Stimulated activated CD8-positive, alpha-beta memory T cell treated with anti-CD3 and anti-CD28 coated beads, Interleukin-15, amount 100 ng/mL, for 24 hours (primary cell): ENCODE measurements at regions not wholly inside any gene's neighbourhood (a gene's known extent, or its start where the extent isn't known, plus 50 kb on each side); places are given as distances from the start of the nearest gene placed in this dataset.
"Not testable (repeated sequence)": the region's sequence is repeated elsewhere in the genome, so short reads cannot be mapped to it uniquely, and the experiment has no call there.

ENCODE experiments used
- DNase-seq: peaks from one replicate; pipeline ENCODE4 v3.0.0-alpha.2; 2020; ENCODE audit warnings: low read depth

DNA sequence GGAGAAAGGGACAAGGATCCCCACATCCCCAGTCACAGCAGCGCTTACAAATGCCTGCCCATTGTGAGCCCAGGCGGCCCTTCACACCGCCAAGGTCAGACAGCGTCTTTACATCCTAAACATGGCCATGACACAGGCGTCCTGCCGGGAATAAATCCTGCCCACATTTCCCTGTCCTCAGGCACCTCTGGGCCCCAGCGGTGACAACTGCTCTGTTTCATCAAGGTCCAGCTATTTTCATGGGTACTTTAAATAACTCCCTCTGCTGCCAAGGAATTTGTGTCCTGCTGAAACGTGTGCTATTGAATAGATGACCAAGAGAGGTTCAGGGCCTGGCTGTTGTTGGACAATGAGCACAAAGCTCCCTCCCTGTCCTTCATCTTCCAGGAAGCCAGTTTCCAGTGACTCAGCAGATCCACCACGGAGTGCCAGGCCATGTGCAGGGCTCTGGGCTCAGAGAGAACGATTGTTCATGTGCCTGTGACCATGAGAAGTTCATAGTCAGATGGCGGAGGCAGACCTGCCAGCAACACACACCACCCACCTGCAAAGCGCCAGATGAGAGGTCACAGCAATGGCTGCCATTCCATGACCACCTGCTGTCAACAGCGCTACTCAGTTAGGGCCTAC is 195.8 kb downstream of the MATN1 start:
- no peak for DNase-seq

DNA sequence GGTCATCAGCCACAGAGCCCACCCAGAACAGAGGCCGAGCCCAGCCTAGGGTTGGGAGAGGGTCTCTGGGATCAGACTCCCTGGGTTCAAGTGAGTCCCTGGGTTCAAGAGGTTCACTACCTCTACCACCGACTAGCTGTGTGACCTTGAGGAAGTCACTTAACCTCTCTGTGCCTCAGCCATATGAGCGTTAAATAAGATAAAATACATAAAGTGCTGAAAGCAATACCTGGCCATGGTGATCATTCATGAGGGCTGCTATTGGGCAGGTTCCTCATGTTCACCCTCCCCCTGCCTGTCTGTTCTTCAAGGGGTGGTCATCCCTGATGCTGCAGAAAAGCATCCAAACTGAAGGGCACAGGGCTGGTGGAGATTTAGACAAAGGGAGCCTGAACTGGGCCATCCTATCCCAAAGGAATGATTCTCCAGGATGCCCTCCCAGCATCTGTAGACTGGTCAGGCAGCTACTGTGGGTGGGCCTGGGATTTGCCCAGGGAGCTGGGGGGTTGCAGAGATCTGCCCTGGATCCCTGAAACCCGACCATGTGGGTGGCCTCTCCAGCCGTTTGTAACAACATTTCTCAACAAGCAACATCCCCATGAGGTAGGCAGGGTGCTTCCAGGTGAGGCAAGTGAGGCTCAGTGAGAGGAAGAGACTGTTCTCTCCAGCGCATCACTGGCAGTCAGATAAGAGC is 196.6 kb downstream of the MATN1 start:
- DNase-seq, result no peak

DNA sequence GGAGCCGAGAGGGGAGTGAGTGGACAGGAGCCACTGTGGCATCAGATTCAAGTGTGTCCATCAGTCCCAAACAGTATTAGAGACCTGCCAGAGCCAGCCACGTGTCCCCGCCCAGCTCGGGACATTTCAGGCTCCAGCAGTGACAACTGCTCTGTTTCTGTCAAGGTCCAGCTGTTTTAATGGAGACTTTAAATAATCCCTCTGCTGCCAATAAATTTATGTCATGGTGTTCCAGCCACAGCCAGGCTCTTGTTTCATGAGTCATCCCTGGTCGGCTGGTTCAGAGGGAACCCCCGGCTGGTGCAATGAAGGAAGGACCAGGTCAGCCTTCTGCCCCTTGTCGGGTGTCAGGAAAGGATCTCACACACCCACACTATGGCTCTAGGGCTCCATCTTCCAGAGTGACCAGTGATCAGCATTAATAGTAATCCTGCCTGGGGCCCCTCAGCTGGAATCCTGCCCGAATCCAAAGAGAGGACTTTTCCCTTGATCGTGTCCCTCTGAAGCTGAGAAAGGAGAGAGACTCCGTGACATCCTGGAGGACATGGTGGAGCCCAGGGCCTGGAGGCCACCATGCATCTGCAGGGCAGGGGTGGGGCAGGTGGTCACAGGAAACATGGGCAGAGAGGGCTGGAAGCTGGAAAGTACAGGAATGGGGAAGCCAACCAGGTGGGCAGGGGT is 197.3 kb downstream of the MATN1 start:
- no peak for DNase-seq

DNA sequence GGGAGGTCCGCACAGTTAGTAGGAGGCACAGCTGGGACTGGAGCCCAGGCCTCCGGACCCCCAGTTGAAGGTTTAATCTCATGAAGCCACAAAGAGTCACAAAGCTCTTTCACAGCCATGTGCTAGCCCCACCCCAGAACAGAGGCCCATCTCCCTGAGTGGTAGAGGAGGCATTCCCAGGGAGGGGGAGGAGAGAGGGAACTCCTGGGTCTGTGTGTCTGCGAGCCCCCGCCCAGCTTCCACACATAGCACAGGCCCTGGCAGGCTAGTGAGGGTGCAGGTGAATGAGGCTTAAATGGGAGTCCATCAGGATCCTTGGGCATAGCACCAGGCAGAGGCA is 197.8 kb downstream of the MATN1 start:
- no peak for DNase-seq

DNA sequence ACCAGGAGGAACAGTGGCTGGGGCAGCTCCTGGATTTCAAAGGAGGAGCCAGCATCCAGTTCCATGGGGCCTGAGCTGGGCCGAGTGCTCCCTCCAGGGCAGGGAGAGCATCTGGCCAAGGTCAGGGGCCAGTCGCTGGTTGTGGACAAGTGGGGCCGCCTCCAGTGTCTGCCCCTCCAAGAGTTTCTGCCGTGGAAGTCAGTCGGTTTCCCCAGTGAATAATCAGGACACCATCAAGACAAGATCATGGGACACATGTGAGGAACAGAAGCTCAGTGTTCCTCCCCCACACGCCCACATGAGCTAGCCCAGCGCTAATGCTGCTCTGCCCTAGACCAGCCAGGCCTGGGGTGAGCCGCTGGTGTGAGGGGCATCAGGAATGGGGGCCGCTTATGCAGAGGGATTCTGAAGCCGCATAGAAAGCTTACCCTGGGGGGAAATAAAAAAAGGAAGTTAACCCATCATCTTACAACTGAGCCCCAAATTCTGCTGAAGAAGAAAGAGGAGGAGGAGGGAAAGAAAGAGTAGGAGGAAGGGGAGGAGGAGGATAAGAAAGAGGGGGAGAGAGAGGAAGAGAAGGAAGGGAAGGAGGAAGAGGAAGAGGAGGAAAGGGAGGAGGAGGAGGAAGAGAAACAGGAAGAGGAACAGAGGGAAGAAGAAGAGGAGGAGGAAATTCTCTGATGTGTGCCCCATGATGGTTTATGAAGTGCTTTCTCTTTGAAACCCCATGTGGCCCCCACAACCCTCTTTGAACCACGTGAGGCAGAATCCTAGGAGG is 198.4 kb downstream of the MATN1 start:
- no peak for DNase-seq

DNA sequence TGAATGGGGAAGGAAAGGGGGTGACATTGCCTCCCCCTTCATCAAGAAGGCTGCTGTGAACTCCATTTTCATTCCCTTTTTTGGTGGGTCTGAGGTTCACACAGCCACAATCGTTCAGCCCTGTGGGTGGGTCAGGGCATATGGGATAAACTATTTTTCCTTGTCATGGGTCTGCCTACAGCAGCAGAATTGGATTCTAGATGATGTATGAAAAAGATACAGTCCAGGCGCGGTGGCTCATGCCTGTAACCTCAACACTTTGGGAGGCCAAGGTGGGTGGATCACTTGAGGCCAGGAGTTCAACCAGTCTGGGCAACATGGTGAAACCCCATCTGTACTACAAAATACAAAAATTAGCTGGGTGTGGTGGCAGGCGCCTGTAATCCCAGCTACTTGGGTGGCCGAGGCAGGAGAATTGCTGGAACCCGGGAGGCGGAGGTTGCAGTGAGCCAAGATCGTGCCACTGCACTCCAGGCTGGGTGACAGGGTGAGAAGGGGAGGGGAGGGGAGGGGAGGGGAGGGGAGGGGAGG is 199.3 kb downstream of the MATN1 start:
- DNase-seq, result not testable (repeated sequence)

DNA sequence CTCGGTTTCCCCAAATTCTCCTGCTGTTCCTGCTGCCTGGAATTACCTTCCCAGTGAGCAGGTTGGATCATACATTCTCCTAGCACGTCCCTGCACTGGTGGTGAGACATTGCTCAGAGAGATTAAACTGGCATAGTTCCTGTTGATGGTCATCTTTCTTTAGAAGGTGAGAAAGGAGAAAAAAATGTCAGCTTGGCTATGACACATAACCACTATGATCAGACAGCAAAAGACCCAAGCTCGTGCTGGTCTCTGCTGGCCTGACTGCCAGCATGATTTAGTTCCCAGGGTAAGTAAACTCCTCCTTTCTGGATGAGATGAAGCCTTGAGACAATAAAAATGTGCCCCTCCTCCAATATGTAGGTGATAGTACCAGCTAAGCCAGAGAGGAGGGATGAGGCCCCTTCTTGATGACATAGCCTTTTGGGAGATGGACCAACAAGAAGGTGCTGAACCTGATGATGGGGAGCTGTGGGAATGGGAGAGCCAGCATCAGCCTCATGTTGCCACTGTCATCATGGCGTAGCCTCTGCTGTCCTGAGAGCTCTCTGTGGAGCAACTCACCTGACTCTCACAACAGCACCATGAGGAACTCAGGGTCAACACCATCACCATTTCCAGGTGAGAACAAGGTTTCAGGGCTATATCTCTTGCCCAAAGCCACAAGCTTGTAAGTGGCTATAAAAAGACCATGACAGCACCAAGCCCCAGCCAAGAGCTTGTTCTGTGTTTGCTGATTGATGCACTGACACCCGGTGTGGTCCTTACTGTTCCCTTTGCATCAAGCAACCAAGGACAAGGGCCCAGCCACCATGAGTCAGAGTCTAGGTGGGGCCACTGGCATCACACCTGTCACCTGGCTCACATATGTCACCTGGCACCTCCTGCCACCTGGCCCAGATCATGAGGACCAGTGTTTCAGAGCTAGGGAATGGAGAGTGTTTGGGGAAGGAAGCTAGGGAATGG is 200.0 kb downstream of the MATN1 start:
- DNase-seq, result no peak

DNA sequence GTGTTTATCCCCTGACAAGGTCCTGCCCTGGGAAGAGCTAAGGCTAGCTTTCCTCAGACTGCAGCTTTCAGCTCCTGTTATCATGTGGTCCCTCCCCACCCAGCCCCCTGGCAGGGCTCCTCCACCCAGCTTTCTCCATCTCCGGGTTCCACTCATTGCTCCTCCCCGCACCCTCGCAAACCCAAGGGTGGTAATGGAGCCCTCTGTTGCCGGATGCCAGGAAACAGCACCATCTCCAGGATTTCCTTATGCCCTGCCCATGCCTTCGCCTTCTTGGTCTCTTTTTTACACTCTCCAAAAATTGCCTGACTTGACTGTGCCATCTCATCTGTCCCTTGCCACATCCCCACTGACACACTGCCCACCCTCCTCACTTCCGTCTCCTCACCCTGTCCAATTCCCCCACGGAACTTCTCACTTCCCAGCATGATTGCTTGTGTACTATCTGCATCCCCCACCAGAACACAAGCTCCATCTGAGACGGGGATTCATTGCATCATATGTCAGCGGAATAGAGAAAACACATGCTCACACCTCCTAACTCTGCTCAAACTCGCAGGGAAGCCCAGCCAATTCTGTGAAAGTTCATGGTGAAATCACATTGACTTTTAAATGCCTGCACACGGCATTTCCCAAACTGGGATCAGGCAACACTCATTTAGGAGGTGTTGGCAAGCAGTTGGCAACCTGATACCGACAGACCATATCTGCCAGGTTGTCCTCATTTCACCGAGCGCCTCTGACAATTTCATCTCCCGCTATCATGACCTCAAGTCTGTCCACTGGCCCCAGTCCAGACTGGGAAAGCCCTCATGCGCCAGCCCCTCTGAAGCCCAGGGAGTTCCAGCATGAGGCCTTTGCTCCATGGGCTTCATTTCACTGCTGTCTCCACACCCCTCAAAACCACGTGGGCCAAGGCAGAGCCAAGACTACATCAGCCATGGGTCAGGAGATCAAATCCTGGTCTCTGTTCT is 201.1 kb downstream of the MATN1 start:
- DNase-seq, result no peak

DNA sequence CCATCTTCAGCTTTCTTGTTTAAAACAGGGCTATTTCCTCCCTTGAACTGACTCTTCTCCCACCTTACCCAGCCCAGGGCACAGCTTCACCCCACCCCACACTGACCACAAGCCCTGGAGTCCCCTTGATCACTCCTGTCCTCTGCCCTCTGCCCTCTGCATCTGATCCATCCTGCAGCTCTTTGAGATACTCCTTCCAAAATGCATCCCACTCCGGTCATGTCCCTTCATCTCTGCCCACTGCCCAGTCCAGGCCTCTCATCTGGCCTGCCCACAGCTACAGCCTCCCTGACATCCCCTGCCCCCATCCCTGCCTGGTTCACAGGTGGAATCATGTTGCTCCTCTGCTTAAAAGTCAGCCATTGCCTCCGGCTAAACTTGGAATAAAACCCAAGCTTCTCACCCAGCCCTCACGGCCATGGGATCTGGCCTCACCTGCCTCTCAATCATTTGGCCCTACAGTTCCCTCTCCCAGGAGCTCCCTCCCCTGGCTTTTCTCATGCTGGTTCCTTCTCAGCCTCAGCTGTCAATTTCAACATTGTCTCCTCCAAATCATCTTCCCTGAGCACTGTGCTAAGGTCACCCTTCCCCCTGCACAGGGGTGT is 202.0 kb downstream of the MATN1 start:
- DNase-seq, result no peak

DNA sequence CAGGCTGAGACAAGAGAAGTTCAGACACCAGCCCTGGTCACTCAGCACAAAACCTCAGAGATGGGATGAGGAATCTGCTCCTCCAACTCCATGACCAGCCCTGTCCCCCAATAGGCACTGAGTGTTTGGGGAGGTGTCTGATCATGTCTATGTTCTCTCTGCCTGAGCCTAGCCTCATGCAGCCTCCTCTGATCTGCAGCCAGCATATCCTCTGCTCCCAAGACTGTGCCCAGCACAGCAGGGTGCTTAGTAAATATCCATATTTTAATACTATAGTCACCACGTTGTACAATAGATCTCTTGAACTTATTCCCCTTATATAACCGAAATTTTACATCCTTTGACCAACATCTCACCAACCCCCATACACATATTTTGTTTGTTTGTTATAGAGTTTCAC is 202.9 kb downstream of the MATN1 start:
- no peak for DNase-seq

DNA sequence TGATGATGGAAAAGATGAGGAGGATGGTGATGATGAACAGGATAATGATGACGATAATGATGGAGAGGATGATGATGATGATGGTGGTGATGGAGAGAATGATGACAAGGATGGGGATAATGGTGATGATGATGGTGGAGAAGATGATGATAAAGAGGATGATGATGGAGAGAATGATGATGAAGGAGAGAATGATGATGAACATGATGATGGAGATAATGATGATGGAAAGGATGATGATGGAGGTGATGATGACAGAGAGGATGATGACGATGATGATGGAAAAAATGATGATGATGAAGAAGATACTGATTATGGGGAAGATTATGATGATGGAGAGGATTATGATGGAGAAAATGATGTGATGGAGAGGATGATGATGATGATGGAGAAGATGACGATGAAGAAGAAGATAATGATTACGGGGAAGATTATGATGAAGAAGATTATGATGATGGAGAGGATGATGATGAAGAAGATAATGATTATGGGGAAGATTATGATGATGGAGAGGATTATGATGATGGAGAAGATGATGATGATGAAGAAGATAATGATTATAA is 204.1 kb downstream of the MATN1 start:
- no peak for DNase-seq

DNA sequence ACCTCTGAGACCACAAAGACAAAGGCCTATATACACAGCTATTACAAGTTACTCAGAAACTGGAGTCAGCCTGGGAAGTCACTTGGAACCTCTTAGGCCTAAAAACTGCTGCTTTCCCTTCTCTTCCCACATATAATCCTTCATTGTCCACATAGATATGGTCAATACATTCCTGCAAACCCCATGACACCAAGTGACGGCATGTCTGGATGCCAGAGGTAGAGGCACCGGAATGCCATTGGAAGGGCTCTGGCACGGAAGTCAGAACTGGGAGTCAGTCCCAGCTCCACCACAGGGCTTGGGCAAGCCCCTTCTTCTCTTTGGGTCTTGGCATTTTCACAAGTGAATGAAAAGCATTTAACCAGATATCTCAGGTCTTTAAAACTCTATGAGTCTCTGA is 204.7 kb downstream of the MATN1 start:
- no peak for DNase-seq

DNA sequence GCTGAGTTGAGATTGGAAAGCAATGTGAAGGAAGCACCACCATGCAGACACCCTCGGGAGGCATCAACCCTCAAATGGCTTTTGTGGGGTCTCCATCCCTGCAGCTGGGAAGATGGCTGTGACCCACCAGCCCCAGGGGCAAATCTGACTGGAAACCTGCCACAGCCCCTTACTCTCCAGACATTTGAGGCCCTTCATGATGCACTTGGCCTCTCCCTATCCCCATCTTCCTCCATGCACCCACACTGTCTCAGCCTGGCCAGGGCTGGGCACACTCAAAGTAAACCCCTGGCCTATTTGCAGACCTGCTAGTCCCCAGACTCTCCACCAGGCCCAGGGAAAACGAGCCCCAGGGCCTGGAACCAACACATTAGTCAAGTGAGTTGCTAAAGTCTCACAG is 205.2 kb downstream of the MATN1 start:
- no peak for DNase-seq

DNA sequence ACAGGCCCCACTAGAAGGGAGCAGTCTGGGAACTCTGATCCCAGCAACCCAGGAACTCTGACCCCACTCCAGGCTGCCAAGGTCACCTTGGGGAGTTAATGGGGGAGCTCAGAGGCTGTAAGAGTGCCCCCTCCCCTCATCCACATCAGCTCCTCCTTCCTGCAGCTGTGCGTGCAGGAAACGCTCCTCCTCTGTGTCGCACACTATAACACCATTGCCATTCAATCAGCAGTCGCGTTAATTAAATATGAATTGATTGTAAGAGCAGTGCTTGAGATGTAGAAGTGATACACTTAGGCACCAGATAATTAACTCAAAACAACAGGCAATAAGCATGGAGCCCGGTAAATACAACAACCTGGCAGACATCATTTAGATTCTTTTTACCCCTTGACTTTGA is 205.7 kb downstream of the MATN1 start:
- not testable (repeated sequence) for DNase-seq

DNA sequence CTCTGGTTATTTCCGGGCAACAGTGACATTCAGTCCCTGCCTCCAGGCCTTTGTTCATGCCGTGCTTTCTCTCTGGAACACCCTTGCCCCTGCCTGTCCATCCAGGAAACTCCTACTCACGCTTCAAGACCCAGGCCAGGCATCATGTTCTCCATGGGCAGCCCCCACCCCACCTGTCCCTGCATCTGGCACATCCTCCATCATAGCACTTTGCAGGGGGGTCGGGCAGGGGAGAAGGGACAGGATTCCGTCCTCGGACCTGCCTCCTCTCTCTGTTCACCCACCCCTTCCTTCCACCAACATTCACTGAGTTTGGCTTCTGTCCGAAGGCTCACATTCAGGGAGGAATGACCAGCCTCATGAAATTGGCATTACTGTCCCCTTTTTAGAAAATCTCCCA is 206.1 kb downstream of the MATN1 start:
- not testable (repeated sequence) for DNase-seq

DNA sequence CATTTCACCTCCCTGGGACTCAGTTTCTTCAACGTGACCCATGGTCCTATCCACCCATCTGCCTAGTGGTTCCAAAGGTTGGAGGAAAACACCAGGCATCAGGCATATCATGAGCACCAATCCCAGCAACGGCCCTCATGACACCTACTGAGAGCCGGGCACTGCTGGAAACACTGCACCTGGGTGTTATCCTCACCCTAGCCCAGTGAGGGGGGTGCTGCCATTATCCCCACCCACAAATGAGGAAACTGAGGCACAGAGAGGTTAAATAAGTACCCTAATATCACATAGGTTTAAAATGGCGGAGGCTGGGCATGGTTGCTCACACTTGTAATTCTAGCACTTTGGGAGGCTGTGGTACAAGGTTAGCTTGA is 206.9 kb downstream of the MATN1 start:
- DNase-seq, result no peak

DNA sequence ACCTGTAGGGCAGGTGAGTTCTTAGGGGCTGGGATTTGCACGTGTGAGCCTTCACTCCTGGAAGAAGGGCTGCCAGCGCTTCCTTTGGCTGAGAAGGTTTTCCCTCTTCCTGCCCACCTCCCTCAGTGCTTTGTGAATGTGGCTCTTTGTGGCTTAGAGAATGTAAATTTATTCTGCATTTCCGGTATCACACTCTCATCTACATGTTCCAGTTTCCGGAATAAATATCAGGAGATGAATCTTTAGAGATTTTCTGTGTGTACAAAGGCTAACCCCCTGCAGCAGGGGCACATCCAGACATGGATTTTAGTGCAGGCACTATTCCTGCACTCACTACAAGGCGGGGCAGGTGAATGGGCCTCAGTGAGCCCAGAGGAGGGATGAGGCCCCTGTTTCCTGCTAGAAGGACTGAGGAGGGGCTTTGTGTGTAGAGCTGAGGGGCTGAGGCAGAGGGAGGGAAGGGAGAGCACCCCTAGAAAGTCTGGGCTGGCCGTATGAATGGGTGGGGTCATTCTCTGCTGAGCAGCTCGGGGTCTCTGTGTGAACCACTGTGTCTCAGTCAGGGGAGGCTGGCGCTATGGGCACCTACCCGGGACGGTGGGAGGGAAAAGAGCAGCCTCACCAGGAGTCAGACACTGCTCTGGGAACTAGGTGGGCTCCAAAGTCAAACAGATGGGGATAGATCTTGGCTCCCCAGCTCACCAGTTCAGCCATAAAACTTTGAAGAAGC is 207.5 kb downstream of the MATN1 start:
- no peak for DNase-seq

DNA sequence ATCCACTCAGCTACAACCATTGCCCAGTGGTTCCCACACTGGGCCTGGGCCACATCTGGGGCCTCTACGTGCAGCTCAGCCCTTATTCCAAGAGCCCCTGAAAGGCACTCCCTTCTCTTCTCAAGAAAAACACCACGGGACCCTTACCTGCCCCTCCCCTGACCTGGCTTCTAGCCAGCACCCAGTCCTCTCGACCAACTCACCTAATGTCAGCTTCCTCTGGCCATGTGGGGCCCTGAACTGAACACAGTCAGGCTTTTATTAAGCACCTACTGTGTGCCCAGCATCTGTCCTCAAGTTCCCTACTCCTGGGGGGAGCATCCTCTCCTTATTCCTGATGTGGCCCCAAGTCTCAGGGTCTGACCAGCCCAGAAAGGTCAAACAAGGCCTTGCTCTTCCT is 208.4 kb downstream of the MATN1 start:
- DNase-seq, result no peak

DNA sequence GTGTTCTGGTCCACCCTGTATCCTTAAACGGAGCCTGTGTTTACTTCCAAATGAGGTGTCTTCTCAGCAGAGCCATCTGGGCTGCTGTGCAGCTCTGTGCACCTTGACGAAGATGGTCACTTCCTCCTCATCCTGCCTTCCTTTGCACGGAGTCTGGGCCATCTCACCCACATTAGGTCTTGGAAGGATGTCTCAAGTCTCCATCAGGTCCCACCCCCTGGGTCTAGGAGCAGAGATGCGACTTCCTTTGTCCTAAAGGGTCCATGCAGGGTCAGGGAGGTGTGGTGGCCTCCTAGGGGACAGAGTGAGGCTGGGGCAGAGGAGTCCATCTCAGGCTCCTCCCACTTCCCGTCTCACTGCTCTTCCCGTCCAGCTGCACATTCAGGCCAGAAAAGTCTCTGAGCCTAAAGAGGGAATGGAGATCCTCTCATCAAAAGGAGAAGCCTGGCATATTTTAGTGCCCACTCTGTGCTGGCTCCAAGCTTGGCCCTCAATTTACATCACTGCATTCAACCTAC is 209.2 kb downstream of the MATN1 start:
- no peak for DNase-seq
